Cardiac septum (tissue), 1 donor: ENCODE measurements at regions not wholly inside any gene's neighbourhood (a gene's known extent, or its start where the extent isn't known, plus 50 kb on each side); places are given as distances from the start of the nearest gene placed in this dataset.

Source experiments
- DNase-seq: peaks from one replicate; pipeline ENCODE4 v3.0.0-alpha.2; 2020; ENCODE audit warnings: low spot score
- intact Hi-C: fragments of 100-400 bp; cut with DNase I; formaldehyde crosslinking; loops from one replicate; pipeline ENCODE4 v1.14.0; 2022
- donor health status: DM: no; HTN: no; CAD: no.

- intact Hi-C loops: no loop called here
- DNase-seq: peak; percentile 71
Measured at GRCh38 chr6:167588920-167589614, 237.6 kb upstream of the AFDN start.

- peak; percentile 60 for DNase-seq
- intact Hi-C loops: no loop called here
Measured at GRCh38 chr6:167589615-167589940, 237.1 kb upstream of the AFDN start.

GRCh38 chr6:167590193-167590592, 236.5 kb upstream of the AFDN start:
- peak; percentile 27 for DNase-seq
- intact Hi-C loops: no loop called here
